GM10266 (cell line): ENCODE measurements at regions not wholly inside any gene's neighbourhood (a gene's known extent, or its start where the extent isn't known, plus 50 kb on each side); places are given as distances from the start of the nearest gene placed in this dataset.

Experiments
- DNase-seq: peaks from one replicate; pipeline ENCODE4 v3.0.0; 2012; ENCODE audit errors: extremely low spot score
- TF ChIP-seq, protein P1 (sequence below): IDR thresholded peaks from 2 replicates; pipeline ENCODE4 v1.5.1; 2012; ENCODE audit warnings: mild to moderate bottlenecking, low read depth; ENCODE audit not compliant: control insufficient read depth, insufficient read depth; ENCODE audit errors: missing control alignments

DNA sequence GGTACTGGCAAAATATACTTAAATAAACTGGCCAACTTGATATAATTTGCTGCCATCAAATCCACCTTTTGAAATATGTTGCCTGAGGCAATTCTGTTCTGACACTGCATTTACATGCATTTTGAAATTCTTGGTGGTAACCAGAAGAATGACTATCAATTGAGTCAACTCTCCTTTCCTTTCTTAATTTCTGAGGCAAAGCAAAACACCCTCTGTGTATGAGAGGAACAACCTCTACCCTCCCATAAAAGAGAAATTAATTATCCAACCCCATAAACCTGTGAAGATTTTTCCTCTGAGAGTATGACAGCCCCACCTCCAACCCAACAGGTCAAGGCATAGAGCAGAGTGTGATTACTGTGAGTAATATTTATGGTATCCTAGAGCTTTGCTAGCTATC lies 286.8 kb downstream of the NR2F1-AS1 start:
- TF ChIP-seq, protein P1, sequence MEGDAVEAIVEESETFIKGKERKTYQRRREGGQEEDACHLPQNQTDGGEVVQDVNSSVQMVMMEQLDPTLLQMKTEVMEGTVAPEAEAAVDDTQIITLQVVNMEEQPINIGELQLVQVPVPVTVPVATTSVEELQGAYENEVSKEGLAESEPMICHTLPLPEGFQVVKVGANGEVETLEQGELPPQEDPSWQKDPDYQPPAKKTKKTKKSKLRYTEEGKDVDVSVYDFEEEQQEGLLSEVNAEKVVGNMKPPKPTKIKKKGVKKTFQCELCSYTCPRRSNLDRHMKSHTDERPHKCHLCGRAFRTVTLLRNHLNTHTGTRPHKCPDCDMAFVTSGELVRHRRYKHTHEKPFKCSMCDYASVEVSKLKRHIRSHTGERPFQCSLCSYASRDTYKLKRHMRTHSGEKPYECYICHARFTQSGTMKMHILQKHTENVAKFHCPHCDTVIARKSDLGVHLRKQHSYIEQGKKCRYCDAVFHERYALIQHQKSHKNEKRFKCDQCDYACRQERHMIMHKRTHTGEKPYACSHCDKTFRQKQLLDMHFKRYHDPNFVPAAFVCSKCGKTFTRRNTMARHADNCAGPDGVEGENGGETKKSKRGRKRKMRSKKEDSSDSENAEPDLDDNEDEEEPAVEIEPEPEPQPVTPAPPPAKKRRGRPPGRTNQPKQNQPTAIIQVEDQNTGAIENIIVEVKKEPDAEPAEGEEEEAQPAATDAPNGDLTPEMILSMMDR, result no peak

DNA sequence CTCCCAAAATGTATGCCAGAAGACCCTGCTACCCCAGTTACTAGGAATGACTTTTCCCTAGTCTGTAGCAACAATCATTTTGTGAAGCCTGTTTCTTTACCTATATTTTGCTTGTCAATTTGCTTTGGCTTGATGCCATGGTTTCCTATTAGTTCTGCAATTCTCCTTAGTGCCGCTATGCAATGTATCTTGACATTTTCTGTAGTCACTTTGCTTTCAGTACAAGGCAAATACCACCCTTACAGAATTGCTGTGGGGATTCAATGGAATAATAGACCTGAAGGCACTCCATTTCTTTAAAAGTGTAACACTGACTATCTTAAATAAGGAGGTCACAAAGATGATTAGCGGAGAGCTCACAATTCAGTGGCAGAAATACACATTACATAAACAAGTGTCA lies 291.1 kb downstream of the NR2F1-AS1 start:
- TF ChIP-seq, protein P1, result no peak
- DNase-seq, result no peak

More for the DNA sequence above, 286.8 kb downstream of the NR2F1-AS1 start:
- no peak for DNase-seq

DNA sequence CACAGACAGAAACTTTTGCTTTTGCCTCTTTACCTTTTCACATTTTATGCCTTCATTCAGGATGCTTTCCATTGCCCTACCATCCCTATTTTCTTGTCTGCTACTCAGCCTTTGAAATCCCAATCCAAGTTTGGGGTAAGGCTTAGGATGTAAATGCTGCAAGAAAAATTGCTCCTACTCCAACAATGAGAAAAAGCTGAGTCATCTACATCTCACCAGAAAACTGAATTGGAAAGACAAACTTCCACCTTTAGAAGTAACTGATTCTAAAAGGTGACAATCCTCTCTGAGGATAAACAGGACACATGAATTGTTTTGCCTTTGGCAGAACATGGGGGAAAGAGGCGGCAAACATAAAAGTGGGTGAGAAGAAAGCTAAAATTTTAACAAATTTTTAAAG lies 295.6 kb downstream of the NR2F1-AS1 start:
- TF ChIP-seq, protein P1, result no peak
- DNase-seq, result no peak

DNA sequence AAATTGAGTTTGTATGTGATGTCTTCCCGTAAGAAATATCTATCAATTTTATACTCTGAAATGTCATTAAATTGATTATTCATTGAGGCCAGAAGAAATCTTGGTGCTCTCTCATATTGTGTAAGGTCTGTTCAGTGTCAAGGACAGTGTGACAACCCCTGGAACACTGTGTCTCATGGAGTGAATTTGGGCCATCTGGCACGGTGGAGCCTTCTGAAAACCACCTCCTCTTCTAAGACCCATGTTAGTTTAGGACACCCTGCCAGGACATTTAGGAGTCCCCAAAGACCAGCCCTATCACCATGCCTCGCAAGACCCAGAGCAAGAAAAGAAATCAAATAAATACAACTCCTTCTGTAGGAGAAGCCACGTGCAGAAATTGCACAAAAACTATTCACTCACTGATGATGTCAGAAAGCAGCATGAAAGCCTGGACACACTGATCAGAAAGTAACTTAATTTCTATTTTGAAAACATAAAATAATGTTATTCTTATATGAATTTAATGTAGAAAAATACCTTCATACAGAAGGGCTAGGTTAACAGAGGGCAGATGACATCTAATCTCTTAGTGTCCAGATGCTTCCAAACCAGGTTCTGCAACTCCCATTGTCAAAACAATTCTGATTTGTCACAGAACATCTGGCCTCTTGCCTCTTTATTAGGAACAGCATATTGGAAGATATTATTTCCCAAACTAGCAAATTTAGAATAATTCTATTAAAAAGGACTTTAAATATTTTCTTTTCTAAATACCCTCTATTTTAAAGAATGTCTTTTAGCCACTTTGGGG lies 298.8 kb downstream of the NR2F1-AS1 start:
- TF ChIP-seq, protein P1, result no peak
- DNase-seq, result no peak

DNA sequence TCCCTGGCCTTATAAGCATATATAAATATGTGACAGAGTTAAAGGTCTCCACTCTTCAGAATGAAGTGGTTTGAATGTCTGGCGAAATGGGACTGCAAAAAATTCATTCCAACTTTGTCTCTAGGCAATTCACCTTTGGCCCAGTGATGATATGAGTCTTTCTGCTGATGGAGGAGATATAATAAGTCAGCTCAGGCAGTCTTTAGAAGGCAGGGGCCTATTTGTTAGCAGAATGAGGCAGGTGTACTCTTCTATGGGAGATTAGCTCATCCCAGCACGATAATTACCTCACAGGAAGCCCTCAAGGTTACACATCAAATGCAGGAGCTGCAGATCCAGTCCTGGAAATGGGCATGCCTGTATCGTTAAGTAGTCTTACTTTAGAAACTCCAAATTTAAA lies 300.5 kb downstream of the NR2F1-AS1 start:
- TF ChIP-seq, protein P1, result no peak

DNA sequence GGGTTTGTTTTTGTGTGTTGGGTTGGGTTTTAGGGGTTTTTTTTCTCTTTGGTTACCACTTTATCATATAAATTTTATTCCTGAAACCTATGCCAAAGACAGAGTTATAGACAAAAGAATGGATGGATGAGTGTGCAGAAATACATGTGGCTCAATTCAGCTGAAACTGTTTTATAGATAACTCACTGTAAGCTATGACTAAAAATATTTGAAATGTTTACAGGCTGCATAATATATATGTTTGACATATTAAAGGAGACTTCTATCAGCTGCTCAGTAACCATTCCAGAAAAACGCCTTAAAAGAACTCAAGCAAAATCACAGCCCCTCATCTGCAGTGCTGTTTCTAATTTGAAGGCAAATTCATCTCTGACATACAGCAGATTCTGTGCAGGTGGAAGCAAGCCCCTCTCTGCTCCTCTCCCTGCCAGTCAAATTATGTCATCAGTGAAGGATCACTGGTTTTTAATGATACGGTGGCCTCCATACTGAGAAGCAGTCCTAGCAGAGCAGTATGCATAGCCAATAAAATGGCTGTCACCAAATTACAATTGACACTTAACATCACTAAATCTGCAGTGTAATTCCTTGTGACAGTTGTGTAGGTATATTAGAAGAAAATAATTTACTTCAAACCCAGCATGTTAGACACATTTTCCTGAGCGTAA lies 301.6 kb downstream of the NR2F1-AS1 start:
- no peak for DNase-seq
- TF ChIP-seq, protein P1, result no peak

More for the DNA sequence above, 300.5 kb downstream of the NR2F1-AS1 start:
- no peak for DNase-seq

DNA sequence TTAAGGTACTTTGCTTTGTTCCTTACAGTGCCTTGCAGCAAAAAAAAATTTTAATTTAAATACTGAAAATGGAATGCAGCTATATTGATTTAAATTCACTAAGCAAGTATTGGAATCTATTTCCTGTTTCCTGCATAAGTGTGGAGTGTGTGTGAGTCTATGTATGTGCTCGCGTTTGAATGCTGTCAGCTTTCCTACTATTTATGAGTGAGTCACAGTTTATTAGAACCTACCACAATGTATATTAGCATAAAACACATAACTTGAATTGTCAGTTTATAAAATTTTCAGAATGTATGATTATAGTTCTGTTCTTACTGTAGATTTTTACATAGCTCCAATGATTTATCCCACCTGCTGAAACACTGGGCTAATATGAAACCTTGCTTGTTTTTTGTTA lies 302.1 kb downstream of the NR2F1-AS1 start:
- TF ChIP-seq, protein P1, result no peak

More for the DNA sequence above, 302.1 kb downstream of the NR2F1-AS1 start:
- DNase-seq, result no peak
